Forelimb muscle (tissue), 1 donor: ENCODE measurements at regions not wholly inside any gene's neighbourhood (a gene's known extent, or its start where the extent isn't known, plus 50 kb on each side); places are given as distances from the start of the nearest gene placed in this dataset.
"Not testable (repeated sequence)": the region's sequence is repeated elsewhere in the genome, so short reads cannot be mapped to it uniquely, and the experiment has no call there.

ENCODE experiments used
- DNase-seq: peaks from one replicate; pipeline ENCODE4 v3.0.0-alpha.2; 2013; ENCODE audit warnings: low read depth

DNA sequence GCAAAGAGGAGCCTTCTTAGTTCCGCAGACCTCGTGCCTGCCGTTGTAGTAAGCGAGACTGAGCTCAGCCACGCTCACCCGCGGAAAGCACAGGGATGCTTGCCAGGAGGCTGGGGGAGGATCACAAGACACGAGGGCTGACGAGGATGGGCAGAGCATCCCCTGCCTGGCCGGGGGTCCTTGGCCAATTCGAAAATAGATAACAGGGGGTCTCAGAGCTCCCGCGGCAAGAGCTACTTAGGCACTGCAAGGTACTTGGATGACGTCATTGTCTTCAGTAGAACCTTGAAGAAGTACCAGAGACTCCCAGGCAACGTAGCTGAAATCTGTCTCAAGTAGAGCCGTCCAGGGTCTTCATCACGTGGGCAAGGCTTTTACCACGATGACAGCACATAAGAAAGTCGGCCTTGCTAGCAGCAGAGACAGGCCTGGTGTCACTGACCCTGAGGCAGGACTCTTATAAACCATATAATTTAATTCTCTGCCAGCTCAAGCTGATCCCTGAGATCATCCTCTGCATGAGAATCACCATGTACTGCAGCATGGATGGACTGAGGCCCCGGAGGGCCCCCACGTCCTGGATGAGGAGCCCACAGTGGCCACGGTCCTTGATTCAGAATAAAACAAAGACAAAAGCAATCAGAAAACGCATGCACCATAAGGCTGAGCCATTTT is 81.9 kb downstream of the TMEM18 start:
- DNase-seq, result no peak

DNA sequence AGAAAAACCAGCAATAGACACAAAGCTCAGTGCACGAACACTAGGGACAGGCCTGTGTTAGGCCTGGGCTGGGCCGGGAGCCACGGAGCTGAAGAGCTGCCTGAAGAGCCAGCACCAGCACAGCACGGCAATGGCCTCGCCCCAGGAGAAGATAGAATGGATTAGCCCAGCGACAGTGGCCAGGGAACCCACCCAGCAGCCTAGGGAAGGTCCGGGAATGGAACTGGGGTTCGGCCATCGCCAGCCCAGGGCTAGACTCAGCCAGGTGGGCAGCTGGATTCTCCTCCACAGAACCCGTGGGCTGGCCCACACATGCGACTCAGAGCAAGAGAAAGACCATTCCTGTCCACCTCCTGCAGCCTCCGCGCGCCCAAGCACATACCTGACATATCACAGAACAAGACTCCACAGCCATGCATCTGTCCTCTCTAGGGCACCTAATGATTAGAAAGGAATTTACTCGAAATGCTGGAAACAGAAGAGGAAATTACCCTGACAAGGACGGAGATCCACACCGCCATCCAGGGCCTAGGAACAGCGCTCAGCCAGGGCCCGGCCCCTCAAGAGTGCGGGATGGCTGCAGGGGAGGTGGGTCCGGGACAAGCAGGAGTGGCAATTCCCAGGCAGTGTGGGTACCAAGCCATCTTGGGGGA is 82.8 kb downstream of the TMEM18 start:
- DNase-seq, result no peak

DNA sequence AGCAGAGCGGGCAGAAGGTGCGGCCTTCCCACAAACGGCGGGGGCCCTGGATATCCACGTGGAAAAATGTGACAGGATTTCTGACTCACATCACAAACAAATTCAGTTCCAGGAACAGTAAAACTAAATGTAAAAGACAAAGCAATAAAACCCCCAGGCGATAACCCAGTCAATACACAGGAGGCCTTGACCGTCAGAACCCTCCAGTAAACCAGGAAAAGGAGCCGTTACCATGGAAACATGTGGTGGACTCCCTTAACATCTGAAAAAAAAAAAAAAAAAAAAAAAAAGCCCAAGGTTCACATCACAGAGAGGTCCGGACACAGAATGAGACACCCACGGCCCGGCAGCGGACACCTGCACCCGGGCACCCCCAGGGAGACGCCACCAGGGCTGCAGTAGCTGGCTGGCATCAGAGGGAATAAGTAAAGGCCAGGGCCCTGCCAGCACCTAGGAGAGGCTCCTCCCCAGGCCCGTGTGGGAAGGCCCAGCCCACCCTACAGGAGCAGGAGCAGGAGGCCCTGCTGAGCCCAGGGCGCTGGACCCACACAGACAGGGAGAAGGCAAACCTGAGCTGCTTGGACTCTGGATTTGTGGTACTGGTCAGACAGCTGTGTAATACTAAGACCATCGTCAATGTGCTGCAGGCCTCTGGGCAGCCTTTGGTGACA is 83.7 kb downstream of the TMEM18 start:
- DNase-seq, result no peak

DNA sequence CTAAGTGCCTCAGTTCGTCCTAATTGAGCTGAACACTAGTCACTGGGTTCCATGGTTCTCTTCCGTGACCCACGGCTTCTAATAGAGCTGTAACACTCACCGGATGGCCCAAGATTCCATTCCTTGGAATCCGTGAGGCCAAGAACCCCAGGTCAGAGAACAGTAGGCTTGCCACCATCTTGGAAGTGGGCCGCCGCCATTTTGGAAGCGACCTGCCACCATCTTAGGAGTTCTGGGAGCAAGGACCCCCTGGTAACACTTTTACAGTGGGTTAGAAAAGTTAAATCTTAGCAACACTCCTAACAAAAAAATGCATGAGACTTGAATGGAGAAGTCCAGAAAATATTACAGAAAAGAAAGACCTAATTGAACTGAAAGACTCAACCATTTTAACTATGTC is 84.5 kb downstream of the TMEM18 start:
- no peak for DNase-seq

DNA sequence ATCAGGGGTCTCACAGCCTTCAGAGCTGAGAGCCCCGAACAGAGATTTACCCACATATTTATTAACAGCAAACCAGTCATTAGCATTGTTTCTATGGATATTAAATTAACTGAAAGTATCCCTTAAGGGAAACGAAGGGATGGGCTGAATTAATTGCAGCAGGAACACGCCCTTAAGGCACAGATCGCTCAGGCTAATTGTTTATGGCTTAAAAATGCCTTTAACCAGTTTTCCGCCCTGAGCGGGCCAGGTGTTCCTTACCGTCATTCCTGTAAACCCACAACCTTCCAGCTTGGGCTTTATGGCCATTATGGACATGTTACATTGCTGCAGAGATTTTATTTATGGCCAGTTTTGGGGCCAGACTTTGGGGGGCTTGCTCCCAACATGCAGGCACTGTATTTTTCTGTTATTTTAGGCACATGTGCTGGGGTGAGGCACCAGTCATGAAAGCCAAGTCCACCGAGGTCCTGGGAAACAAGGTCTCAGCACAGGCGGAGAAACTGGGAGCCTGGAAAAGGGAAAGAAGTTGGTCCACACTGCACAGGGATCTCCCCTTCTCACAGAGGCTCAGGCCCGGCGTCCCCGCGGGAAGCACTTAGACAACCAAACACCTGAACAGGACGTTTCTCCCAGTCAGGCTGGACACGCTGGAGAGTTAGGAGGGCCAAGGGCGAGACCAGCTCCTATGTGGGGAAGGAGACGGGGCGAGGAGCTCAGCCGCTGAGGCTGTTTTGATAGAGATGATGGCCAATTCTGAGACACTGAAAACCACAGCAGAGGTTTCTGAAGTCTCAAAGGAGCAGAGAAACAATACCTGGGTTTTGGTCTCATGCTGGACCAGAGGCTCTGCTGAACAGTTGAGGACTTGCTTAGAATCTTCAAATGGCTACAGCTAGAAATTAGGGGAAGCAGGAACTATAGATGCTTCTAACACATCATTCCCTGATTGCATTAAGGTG is 86.7 kb downstream of the TMEM18 start:
- no peak for DNase-seq

DNA sequence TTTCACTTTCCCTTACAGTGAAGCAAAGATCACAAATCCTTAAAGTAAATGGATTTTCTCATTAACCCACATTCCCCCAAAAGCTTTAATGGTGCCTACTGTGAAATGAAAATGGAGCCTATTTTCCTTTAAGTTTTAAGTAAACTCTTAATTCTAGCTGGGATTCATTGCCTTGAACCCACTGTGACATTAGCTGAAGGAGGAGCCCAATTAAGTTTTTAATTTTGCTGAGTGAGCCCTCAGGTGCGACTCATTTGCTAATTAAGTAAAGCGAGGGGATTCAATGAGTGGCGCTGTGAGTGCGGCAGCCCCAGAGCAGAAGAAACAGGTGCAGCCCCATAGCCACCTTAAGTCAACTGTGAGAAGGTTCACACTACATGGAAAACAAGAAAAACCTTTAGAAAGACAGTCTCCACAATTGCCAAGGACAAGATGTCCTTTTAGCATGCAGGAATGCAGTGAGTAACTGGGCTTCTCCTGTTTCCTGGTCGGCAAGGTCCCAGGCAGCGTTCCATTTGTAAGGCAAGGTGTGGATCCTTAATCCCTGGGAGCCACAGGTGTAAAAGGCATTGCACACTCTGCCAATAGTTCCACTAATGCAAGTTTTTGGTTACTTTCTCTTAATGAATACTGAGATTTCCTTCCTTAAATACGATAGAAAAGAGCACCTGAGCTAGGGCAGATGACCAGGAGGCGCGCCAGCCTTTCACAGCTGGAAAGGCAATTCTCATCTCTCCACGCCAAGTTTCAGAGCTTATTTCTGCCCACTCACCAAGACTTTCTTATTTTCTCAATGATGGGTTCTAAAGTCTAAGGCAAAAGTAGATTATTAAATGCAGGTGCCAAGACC is 87.7 kb downstream of the TMEM18 start:
- DNase-seq, result no peak

DNA sequence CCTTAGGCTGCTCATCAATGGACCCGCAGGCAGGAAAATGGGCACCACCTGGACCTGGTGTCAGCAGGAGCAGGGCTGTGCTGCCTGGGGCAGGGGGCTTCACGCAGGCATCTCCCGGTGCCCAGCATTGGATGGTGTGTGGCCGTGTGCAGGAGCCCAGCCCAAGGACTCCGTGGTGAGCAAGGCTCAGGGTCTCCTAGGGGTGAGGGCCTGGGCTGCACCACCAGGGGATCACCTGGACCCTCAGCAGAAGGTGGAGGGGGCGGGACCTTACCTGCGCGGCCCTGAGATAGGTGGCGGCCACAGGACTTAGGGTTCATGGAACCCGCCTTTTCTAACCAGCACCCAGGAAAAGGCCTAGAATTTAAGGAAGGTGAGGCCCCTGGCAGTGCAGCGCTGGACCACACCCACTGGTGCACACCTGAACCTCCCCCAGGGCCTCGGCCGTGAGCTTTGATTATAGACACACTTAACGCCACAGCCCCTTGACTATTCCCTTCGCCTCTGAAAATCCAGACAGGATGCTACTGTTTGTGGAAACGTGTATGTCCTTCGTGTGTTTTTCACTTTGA is 89.0 kb downstream of the TMEM18 start:
- DNase-seq, result no peak

DNA sequence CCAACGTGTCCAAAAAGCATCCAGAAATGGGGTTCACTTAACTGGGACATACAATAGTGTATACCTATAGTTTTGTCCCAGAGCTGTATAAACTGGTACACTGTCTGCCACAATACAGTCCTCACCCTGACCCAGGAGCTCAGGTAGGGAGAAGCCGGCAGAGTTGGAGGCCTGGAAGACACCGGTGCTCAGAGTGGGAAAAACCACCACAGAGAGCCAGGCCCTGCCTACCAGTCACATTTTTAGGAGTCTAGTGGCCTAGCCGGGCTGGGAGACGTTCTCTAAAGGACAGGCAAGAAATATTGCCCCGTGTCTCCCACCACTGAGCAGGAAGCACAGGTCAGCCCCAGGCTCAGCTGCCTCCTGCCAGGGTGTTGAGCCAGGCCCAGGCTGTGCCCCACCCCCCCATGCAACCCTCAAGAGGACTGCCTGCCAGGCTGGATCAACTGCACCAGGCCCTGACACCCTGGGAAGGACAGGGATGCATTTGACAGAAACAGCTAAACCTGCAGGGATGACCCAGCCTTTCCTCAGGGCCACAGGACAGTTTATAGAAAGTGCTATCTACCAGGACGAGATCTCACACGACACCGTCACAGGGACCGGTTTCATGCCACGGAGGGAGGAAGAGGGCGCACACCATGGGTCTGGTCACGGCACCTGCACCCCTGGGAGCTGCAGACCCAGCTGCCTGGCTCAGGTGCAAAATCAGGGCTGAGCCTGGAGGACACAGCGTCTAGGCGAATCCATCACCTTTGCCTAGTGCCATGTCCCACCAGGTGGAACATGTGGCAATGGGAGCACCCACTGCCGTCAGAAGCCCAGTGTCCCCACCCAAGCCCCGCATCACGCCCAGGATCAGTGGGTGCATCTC is 89.9 kb downstream of the TMEM18 start:
- no peak for DNase-seq

DNA sequence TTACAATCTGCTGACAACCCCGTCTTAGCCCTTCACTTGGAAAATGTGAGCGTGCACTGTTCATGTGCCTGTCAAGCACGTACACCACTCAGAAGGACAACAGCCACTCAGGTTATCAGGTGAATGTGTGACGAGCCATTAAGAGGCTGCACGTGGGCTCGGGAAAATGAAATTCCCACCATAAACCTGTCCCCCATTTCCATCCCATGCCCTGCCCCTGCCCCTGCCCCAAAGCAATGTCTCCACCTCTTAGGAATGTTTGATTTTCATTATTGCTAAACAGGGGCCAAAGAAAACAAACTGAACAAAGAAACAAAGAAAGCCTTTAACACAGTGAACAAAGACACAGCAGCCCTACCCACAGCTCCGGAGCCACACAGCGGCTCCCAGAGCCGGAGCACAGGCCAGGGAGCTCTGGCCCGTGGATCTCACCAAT is 90.5 kb downstream of the TMEM18 start:
- no peak for DNase-seq

DNA sequence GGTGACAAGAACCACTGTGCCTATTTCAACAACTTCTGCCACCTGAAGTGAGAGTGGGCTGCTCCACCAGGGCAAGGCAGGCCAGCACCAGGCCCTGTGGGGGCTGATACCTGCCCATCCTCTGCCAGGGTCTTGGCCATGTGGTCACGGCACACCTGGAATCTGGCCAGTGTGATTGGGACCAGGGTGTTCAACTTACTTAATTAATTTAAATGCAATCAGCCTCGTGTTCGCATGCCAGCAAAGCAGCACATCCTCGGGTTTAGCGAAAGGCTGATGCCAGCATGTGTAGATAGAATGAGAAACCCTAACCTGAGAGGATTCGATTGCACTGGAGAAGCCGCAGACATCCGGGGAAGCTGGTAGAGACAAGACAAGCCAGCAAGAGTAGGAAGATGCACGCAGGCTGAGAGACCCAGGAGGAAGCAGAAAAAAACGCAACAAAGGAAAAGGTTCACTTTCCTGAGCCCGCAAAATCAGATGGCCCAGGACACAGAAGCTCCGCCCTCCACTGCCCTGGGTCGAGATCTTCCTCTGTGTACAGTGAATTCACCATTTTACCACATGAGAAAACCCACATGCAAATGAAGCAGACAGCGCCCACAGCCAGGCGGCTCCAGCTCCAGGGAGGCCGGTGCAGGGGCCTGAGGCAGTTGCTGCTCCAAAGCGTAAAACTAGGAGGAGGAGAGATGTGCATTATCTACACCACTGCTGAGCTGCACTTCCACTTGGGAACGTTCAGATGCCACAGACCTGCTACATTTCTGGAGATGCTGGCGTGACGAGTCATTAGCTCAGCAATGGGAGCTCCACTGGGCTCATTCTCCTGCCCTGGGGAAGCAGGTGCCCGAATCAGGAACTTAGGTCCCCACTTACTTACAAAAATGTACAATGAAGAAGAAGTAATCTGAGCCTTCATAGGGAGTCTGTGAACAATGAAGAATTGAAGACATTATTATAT is 92.1 kb downstream of the TMEM18 start:
- no peak for DNase-seq

DNA sequence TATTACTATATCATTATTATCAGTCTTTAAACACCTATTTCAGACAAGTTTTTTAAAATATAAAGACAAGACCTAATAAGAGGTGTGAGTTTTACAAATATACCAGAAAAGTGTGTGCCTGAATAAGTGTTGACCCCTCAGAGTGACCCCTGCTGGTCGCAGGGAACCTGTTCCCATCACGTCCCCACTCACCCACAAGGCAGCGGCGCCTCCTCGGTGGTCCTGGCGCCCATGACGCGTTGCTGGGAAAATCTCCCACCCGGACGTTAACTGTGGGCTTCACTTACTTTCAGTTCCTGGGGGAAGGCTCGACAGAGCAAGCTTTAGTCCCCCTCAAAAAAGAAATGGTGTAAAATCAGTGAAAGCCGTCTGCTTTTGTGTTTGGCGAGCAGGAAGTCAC is 93.5 kb downstream of the TMEM18 start:
- DNase-seq, result no peak

DNA sequence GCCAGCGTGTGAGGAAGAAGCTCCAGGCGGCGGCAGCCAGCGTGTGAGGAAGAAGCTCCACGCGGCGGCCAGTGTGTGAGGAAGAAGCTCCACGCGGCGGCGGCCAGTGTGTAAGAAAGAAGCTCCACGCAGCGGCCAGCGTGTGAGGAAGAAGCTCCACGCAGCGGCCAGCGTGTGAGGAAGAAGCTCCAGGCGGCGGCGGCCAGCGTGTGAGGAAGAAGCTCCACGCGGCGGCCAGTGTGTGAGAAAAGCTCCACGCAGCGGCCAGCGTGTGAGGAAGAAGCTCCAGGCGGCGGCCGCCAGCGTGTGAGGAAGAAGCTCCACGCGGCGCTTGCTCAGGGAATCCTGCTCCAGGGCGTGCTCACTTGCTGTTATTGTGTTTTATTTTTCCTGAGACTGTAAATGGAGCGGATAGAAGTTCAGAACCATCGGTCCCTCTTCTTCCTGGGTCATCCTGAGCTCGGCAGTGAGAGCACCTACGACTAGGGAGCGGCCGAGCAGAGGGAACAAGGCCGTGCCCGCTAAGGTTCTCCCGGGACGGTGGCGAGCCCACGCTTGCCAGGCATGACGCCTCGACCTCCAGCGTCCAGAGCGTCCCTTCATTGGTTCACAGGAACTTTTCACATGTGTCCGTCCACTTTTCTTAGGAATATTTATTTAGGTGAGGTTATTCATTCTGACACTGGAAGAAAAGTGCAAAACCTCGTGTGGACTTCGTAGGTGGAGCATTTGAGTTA is 94.2 kb downstream of the TMEM18 start:
- no peak for DNase-seq

DNA sequence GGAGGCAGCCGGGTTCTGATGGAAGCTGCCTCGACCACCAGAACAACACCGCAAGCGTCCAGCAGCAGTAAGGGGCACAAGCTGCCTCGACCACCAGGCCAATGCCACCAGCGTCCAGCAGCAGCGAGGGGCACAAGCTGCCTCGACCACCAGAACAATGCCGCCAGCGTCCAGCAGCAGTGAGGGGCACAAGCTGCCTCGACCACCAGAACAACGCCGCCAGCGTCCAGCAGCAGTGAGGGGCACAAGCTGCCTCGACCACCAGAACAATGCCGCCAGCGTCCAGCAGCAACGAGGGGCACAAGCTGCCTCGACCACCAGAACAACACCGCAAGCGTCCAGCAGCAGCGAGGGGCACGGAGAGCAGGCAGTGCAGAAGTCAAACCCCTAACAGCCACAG is 94.9 kb downstream of the TMEM18 start:
- not testable (repeated sequence) for DNase-seq

DNA sequence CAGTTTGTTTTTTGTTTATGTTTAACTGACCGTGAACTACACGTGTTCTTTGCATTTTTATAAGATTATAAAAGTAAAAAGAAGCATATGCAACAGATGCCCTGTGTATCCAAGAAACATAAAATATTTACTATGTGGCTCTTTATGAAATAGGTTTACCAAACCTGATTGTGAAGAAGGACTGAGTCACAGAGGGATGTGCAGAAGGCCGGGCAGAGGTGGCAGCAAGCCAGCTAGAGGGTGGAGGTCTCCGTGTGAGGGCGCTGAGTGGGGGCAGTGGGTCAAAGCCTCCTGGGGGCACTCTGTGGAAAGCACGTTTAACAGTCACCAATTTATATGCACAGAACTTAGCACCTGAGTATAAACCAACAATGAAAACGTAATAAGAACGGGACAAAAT is 97.2 kb downstream of the TMEM18 start:
- no peak for DNase-seq

DNA sequence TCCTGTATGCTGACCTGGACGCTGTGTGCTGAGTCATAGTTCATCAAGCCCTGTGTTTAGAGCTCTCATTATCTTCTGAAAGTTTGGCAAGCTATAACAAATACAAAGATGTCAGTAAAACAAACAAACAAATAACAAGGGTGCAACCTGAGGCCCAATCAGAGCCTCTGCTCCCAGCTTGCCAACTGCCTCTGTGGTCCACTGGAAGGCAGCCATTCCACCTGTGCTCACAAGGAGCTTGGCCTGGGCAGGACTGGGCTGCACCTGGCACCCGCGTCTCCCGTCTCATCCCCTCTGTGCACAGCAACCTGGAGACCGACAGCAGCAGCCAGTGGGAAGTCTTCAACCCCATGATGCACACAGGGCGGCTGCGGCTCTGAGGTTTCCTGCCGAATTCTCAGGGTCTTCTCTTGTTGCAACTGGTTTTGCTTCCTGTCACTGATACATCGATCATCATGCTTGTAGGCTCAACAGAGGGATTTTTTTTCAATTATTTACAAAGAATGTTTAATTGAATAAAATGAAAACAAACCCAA is 97.8 kb downstream of the TMEM18 start:
- DNase-seq, result no peak

DNA sequence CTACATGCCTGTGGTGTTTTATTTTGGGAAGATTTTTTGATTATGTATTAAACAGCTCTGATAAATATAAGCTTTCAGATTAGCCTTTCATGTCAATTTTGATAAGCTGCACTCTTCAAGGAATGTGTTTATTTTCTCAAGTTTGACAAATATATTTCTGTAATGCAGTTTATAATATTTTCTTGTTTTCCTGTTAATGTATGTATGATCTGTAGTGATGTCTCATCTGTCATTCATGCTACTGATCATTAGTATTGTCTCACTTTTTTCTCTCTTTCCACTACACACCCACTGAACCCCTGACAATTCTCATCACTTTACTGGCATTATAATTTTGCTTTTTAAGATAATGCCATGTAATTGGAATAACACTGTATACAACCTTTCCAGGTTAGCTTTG is 100.9 kb downstream of the TMEM18 start:
- DNase-seq, result no peak

DNA sequence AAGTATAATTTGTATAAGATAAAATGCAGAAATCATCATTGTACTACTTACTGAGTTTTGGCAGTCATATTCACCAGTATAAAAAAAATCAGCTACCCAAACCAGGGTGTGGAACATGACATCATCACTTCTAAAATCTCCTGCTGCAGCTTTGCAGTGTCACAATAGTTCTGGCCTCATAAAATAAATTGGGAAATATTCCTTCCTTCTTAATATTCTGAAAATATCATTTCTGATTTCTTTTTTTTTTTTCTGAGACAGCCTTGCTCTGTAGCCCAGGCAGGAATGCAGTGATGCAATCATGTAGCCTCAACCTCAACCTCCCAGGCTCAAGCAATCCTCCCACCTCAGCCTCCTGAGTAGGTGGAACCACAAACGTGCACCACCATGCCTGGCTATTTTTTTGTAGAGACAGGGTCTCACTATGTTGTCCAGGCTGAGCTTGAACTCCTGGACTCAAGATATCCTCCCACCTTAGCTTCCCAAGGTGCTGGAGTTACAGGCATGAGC is 101.4 kb downstream of the TMEM18 start:
- DNase-seq, result no peak
